Fibroblast of skin of left biceps (primary cell): ENCODE measurements at regions not wholly inside any gene's neighbourhood (a gene's known extent, or its start where the extent isn't known, plus 50 kb on each side); places are given as distances from the start of the nearest gene placed in this dataset.
"Not testable (repeated sequence)": the region's sequence is repeated elsewhere in the genome, so short reads cannot be mapped to it uniquely, and the experiment has no call there.

Experiments
- DNase-seq, 2 experiments: peaks; one replicate each; pipeline ENCODE4 v3.0.0-alpha.2; 2013; ENCODE audit warnings: low read depth in 2 of 2

GRCh38 chr4:49154308-49155103, 168.4 kb downstream of the CWH43 start:
- peak in 1 of 2 experiments; percentile 12 for DNase-seq

- DNase-seq = not testable (repeated sequence)
Measured at GRCh38 chr4:49155270-49155669, 169.2 kb downstream of the CWH43 start.

DNA sequence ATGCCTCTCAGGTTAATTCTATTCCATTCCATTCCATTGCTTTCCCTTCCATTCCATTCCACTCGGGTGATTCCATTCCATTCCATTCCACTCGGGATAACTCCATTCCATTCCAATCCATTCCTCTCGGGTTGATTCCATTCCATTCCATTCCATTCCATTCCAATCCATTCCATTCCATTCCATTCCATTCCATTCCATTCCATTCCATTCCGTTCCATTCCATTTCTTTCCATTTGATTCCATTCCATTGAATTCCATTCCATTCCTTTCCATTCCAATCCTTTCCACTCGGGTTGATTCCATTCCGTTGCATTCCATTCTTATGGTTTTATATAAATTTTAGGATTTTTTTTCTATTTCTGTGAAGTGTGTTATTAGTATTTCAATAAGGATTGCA, 170.2 kb downstream of the CWH43 start:
- DNase-seq = not testable (repeated sequence)

- DNase-seq = not testable (repeated sequence)
Measured at GRCh38 chr4:49157630-49158029, 171.6 kb downstream of the CWH43 start.

- DNase-seq = not testable (repeated sequence)
Measured at GRCh38 chr4:49161111-49161541, 175.1 kb downstream of the CWH43 start.

DNA sequence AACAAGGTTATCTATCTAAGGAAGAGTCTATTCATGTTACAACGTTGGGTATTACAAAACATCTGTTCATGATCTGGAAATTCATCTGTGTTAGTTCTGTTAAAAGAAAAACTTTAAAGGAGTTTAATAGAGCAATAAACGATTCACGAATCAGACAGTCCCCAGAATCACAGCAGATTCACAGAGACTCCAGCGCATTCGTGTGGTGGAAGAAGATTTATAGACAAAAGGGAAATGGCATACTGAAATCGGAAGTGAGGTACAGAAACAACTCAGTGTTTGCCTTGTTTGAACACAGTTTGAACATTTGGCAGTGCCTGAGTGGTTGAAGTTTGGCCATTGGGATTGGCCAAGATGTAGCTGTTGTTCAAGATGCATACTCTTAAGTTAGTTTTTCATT, 178.8 kb downstream of the CWH43 start:
- DNase-seq = not testable (repeated sequence)

- not testable (repeated sequence) for DNase-seq
Measured at GRCh38 chr4:49177847-49178246, 191.8 kb downstream of the CWH43 start.

DNA sequence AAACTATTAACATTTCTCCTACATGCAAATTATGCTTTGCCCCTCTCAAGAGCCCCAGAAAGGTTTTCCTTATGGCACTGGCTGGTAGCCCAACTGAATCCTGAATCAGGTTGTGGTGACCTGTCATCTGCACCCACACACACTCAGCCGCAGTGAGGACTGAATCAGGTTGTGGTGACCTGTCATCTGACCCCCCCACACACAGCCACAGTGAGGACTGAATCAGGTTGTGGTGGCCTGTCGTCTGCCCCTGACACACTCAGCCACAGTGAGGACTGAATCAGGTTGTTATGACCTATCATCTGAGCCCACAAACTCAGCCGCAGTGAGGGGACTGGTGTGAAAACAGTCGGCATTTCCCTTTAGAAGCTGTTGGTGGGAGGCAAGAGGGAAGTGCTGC, 195.0 kb downstream of the CWH43 start:
- not testable (repeated sequence) for DNase-seq

- not testable (repeated sequence) for DNase-seq
Measured at GRCh38 chr4:49211396-49212194, 225.5 kb downstream of the CWH43 start.

DNA sequence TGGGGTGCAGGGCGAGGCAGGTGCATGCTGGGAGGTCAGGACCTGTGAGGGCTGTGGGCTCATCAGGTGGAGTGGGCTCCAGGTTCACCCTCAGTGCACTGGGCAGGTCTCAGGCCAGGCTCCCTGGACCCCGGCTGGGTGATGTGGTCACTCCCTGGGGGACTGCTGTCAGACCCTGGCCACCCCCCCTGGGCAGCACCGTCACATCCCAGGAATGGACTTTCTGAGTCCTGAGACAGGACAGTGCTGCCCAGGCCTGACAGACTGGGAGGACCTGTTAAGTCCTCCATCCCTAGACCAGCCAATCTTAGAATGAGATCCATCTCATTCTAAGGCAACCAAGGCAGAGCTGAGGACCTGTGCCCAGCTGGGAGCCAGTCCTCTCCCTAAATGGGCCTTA, 227.2 kb downstream of the CWH43 start:
- DNase-seq = not testable (repeated sequence)

- not testable (repeated sequence) for DNase-seq
Measured at GRCh38 chr4:49213750-49214149, 227.7 kb downstream of the CWH43 start.

GRCh38 chr4:49214453-49215081, 228.5 kb downstream of the CWH43 start:
- not testable (repeated sequence) for DNase-seq

GRCh38 chr4:49215082-49215479, 229.0 kb downstream of the CWH43 start:
- not testable (repeated sequence) for DNase-seq

DNA sequence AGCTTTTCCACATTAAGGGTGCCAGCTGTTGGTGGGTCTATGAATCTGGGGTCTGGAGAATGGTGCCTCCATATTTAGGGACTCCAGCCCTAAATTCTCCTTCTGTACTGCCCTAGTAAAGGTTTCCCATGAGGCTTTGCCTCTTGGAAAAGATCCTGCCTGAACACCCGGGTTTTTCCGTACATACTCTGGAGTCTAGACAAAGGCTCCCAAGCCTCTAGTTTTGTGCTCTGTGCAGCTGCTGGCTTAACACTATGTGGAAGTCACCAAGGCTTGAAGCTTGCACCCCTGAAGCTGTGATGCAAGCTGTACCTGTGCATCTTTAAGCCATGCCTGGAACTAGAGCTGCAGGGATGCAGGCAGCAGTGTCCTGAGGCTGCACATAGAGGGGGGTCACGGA, 230.5 kb downstream of the CWH43 start:
- not testable (repeated sequence) for DNase-seq

DNA sequence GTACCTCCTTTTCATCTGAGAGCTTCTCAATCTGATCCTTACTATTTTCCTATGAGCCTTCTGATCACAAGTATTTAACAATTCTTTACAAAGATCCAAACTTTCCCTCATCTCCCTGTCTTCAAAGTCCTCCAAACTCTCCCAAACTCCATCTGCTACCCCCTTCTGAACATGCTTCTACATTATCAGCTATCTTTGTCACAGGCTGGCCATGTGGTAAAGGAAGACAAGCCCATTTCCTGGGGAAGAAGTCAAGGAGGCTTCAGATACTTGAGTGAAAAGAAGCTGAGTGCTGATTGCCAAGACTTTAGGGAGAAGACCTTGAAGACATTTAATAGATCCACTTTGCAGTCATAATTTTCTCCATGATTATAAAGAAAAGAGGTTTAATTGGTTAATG, 231.4 kb downstream of the CWH43 start:
- DNase-seq = no peak

DNA sequence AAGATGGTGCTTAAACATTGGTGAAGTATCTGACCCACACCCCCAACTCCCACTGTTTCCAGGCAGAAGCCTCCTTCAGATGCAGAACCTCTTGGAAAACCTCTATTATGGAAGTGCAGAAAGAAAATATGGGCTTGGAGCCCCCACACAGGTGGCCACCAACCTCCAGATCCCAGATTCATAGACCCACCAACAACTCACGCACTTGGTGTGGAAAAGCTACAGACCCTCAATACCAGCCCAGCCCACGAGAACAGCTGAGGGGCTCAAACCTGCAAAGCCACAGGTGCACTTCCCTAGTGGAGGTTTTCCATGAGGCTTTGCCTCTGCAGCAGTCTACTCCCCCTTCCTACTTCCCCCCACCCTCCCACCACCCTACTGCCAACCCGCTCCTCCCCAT, 232.0 kb downstream of the CWH43 start:
- DNase-seq = not testable (repeated sequence)

GRCh38 chr4:49218931-49219330, 232.9 kb downstream of the CWH43 start:
- DNase-seq = not testable (repeated sequence)

DNA sequence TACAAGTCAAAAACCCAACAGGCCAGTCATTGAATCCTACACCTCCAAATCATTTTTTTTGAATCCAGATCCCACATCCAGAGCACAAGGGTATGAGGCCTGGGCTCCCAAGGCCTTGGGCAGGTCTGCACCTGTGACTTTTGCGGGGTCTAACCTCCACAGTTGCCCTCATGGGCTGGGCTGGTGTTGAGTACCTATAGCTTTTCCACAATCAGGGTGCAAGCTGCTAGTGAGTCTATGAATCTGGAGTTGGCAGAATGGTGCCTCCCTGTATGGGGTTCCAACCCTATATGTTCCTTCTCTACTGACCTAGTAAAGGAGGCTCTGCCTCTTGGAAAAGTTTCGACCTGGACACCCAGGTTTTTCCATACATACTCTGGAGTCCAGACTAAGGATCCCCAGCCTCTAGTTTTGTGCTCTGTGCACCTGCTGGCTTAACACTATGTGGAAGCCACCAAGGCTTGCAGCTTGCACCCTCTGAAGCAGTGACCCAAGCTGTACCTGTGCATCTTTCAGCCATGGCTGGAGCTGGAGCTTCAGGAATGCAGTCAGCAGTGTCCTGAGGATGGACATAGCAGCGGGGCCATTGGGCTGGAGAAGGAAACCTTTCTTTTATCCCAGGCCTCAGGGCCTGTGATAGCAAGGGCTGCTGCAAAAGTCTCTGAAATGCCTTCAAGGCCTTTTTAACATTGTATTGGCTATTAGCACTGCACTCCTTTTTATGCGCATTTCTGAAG, 233.6 kb downstream of the CWH43 start:
- not testable (repeated sequence) for DNase-seq

GRCh38 chr4:49221209-49221608, 235.1 kb downstream of the CWH43 start:
- DNase-seq = no peak

- not testable (repeated sequence) for DNase-seq
Measured at GRCh38 chr4:49222810-49223209, 236.7 kb downstream of the CWH43 start.

GRCh38 chr4:49226216-49226866, 240.3 kb downstream of the CWH43 start:
- not testable (repeated sequence) for DNase-seq
